Erythroblast (primary cell): ENCODE measurements at regions not wholly inside any gene's neighbourhood (a gene's known extent, or its start where the extent isn't known, plus 50 kb on each side); places are given as distances from the start of the nearest gene placed in this dataset.

ENCODE experiments used
- GATA1 ChIP-seq: IDR thresholded peaks from 2 replicates; pipeline ENCODE4 v1.6.1; 2011; ENCODE audit warnings: low read depth, mild to moderate bottlenecking, control low read depth, low read length, moderate library complexity
- POLR2A ChIP-seq: IDR thresholded peaks from 2 replicates; pipeline ENCODE4 v1.6.1; 2011; ENCODE audit warnings: mild to moderate bottlenecking, low read length

DNA sequence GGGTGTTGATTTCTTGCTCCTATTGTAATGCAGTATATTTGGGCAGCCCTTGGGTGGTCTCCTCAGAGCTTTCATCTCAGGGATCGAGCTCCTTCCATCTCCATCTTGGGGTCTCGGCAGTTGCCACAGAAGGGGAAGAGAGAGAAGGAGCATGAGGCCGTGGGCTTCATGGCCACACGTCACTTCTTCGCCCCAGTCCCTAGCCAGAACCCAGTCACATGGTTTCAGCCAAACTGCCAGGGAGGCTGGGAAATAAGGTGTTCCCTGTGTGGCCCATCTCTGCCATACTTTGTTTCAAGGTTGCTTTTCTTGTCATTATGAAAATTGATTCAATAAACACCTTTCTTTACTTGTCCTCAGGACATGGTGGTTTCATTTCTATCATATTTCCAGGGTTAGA, 68.4 kb upstream of the NKD1 start:
- TF ChIP-seq POLR2A (no peak), GATA1 (no peak)
